HUES64 (cell line): ENCODE measurements at regions not wholly inside any gene's neighbourhood (a gene's known extent, or its start where the extent isn't known, plus 50 kb on each side); places are given as distances from the start of the nearest gene placed in this dataset.

Experiments used
- H3K27ac ChIP-seq: 2 replicates; pipeline ENCODE4 v1.7.0; 2013; ENCODE audit warnings: low read depth, low read length, inconsistent platforms
- H3K27me3 ChIP-seq: 2 replicates; pipeline ENCODE4 v1.6.1; 2013; ENCODE audit warnings: mild to moderate bottlenecking, low read length; ENCODE audit not compliant: insufficient read depth
- H3K36me3 ChIP-seq: 2 replicates; pipeline ENCODE4 v1.6.1; 2013; ENCODE audit warnings: mild to moderate bottlenecking, low read length; ENCODE audit not compliant: insufficient read depth
- H3K4me1 ChIP-seq: 2 replicates; pipeline ENCODE4 v1.6.1; 2013; ENCODE audit warnings: mild to moderate bottlenecking, low read length, moderate library complexity; ENCODE audit not compliant: insufficient read depth
- H3K4me3 ChIP-seq: 2 replicates; pipeline ENCODE4 v1.5.1; 2013; ENCODE audit warnings: mild to moderate bottlenecking, low read length, moderate library complexity
- H3K9ac ChIP-seq: 2 replicates; pipeline ENCODE4 v1.6.1; 2013; ENCODE audit warnings: mild to moderate bottlenecking, low read depth, low read length
- H3K9me3 ChIP-seq: 2 replicates; pipeline ENCODE4 v1.6.1; 2013; ENCODE audit warnings: low read depth, low read length; ENCODE audit not compliant: insufficient read depth
- WGBS: fragments of 150-250, 120-280 bp; methylation state at CpG from one replicate; pipeline ENCODE4 v1.1.7; 2013; ENCODE audit warnings: missing lambda C conversion rate; 5-methylcytosine and 5-hydroxymethylcytosine counted together

GRCh38 chr5:89520771-89521170, 637.8 kb upstream of the MEF2C start:
- Histone ChIP-seq H3K9me3 (peaks cover 14% of the 10 kb centered on the region), H3K36me3 (no peaks in the 10 kb centered on the region), H3K27ac (no peak overlapping the region), H3K9ac (no peak overlapping the region), H3K4me1 (no peaks in the 10 kb centered on the region), H3K27me3 (no peaks in the 10 kb centered on the region), H3K4me3 (no peak overlapping the region)
- 100% methylated on average over 2 of the region's 2 CpGs for WGBS

- Histone ChIP-seq H3K27me3 (no peaks in the 10 kb centered on the region), H3K4me1 (no peaks in the 10 kb centered on the region), H3K9me3 (no peaks in the 10 kb centered on the region), H3K4me3 (no peak overlapping the region), H3K9ac (no peak overlapping the region), H3K36me3 (no peaks in the 10 kb centered on the region), H3K27ac (no peak overlapping the region)
- WGBS, result 89% methylated on average over 3 of the region's 3 CpGs
Observed at GRCh38 chr5:89513299-89514044, 630.5 kb upstream of the MEF2C start.

GRCh38 chr5:89504051-89504450, 621.1 kb upstream of the MEF2C start:
- H3K36me3 ChIP-seq, result no peaks in the 10 kb centered on the region

GRCh38 chr5:89499787-89500186, 616.8 kb upstream of the MEF2C start:
- H3K9ac ChIP-seq, result no peak overlapping the region
- H3K36me3 ChIP-seq, result no peaks in the 10 kb centered on the region
- no peaks in the 10 kb centered on the region for H3K27me3 ChIP-seq
- no peak overlapping the region for H3K4me3 ChIP-seq
- H3K27ac ChIP-seq, result no peak overlapping the region
- 95% methylated on average over 2 of the region's 3 CpGs for WGBS
- H3K9me3 ChIP-seq, result no peaks in the 10 kb centered on the region
- no peaks in the 10 kb centered on the region for H3K4me1 ChIP-seq

More at GRCh38 chr5:89504051-89504450, 621.1 kb upstream of the MEF2C start:
- Histone ChIP-seq H3K9me3 (no peaks in the 10 kb centered on the region), H3K4me1 (no peaks in the 10 kb centered on the region), H3K4me3 (no peak overlapping the region), H3K27me3 (no peaks in the 10 kb centered on the region), H3K27ac (no peak overlapping the region), H3K9ac (no peak overlapping the region)
- WGBS, result no CpG with 5 or more reads among the region's 1 CpG

- no peaks in the 10 kb centered on the region for H3K27me3 ChIP-seq
- H3K27ac ChIP-seq, result no peak overlapping the region
- no peak overlapping the region for H3K9ac ChIP-seq
- H3K36me3 ChIP-seq, result no peaks in the 10 kb centered on the region
- no peaks in the 10 kb centered on the region for H3K9me3 ChIP-seq
- 93% methylated on average over 4 of the region's 4 CpGs for WGBS
- H3K4me3 ChIP-seq, result no peak overlapping the region
- H3K4me1 ChIP-seq, result no peaks in the 10 kb centered on the region
Observed at GRCh38 chr5:89498699-89499098, 615.7 kb upstream of the MEF2C start.

- WGBS, result 88% methylated on average over 1 of the region's 1 CpG
- no peaks in the 10 kb centered on the region for H3K9me3 ChIP-seq
Observed at GRCh38 chr5:89493414-89493813, 610.4 kb upstream of the MEF2C start.

GRCh38 chr5:89484962-89485361, 602.0 kb upstream of the MEF2C start:
- no CpG with 5 or more reads among the region's 1 CpG for WGBS
- H3K27ac ChIP-seq, result no peak overlapping the region
- H3K9ac ChIP-seq, result no peak overlapping the region

More at GRCh38 chr5:89493414-89493813, 610.4 kb upstream of the MEF2C start:
- Histone ChIP-seq H3K27ac (no peak overlapping the region), H3K9ac (no peak overlapping the region), H3K36me3 (no peaks in the 10 kb centered on the region), H3K4me3 (no peak overlapping the region), H3K27me3 (no peaks in the 10 kb centered on the region), H3K4me1 (no peaks in the 10 kb centered on the region)

GRCh38 chr5:89480406-89481007, 597.5 kb upstream of the MEF2C start:
- no peaks in the 10 kb centered on the region for H3K9me3 ChIP-seq
- no peak overlapping the region for H3K27ac ChIP-seq
- no peak overlapping the region for H3K4me3 ChIP-seq
- 95% methylated on average over 1 of the region's 1 CpG for WGBS
- no peaks in the 10 kb centered on the region for H3K36me3 ChIP-seq
- no peaks in the 10 kb centered on the region for H3K27me3 ChIP-seq
- H3K9ac ChIP-seq, result no peak overlapping the region
- no peaks in the 10 kb centered on the region for H3K4me1 ChIP-seq

More at GRCh38 chr5:89484962-89485361, 602.0 kb upstream of the MEF2C start:
- Histone ChIP-seq H3K4me1 (0 out of 2 replicates have a peak, but pooled peaks cover 10% of the 10 kb centered on the region), H3K36me3 (no peaks in the 10 kb centered on the region), H3K9me3 (no peaks in the 10 kb centered on the region), H3K4me3 (no peak overlapping the region), H3K27me3 (no peaks in the 10 kb centered on the region)

GRCh38 chr5:89478851-89479250, 595.9 kb upstream of the MEF2C start:
- Histone ChIP-seq H3K9me3 (no peaks in the 10 kb centered on the region), H3K27me3 (no peaks in the 10 kb centered on the region), H3K9ac (no peak overlapping the region), H3K36me3 (no peaks in the 10 kb centered on the region), H3K27ac (no peak overlapping the region), H3K4me3 (no peak overlapping the region), H3K4me1 (no peaks in the 10 kb centered on the region)
- WGBS, result no CpG with 5 or more reads among the region's 1 CpG

- no peaks in the 10 kb centered on the region for H3K9me3 ChIP-seq
- no peak overlapping the region for H3K27ac ChIP-seq
- 100% methylated on average over 2 of the region's 3 CpGs for WGBS
Observed at GRCh38 chr5:89473196-89473595, 590.2 kb upstream of the MEF2C start.

GRCh38 chr5:89471541-89471940, 588.6 kb upstream of the MEF2C start:
- Histone ChIP-seq H3K36me3 (no peaks in the 10 kb centered on the region), H3K9me3 (no peaks in the 10 kb centered on the region), H3K27me3 (no peaks in the 10 kb centered on the region), H3K27ac (no peak overlapping the region), H3K4me3 (no peak overlapping the region), H3K4me1 (no peaks in the 10 kb centered on the region), H3K9ac (no peak overlapping the region)
- 86% methylated on average over 1 of the region's 1 CpG for WGBS

More at GRCh38 chr5:89473196-89473595, 590.2 kb upstream of the MEF2C start:
- Histone ChIP-seq H3K36me3 (no peaks in the 10 kb centered on the region), H3K27me3 (no peaks in the 10 kb centered on the region), H3K4me1 (no peaks in the 10 kb centered on the region), H3K4me3 (no peak overlapping the region), H3K9ac (no peak overlapping the region)
